Uterus (tissue), 2 donors: ENCODE measurements at regions not wholly inside any gene's neighbourhood (a gene's known extent, or its start where the extent isn't known, plus 50 kb on each side); places are given as distances from the start of the nearest gene placed in this dataset.

ENCODE experiments used
- POLR2A ChIP-seq, 2 donors: fragments of 450-650 bp; IDR thresholded peaks; one replicate each; pipeline ENCODE4 v1.6.1; 2016; ENCODE audit warnings: antibody characterized with exemption in 2 of 2, mild to moderate bottlenecking in 1 of 2, moderate library complexity in 1 of 2
- TF ChIP-seq, protein P1 (sequence below), 4 experiments: fragments of 200-600 bp in 2 of 4; fragments of 450-650 bp in 2 of 4; sonication (generic) in 2 of 4; IDR thresholded peaks; one replicate each; pipeline ENCODE4 v1.5.1; 2016 to 2019; ENCODE audit warnings: antibody characterized with exemption in 4 of 4, mild to moderate bottlenecking in 2 of 4, moderate library complexity in 1 of 4

DNA sequence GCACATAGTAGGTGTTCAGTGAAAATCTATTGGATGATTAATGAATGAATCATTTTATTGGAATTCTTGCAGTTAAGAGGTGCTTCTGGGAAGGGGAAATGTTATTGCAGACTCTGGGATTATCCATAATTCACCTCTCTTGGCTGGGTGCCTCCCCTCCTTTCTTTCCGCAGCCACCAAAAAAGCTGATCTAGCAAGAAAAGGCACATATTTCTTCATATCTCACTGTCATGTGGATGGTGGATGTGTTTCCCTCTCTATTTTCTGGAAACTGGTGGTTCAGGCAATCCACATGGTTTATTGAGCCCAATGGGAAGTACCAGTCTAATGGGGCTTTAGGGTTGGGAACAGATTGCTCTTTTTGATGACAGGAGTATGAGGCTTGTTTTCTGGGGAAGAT, 151.1 kb upstream of the ROPN1 start:
- TF ChIP-seq, protein P1, sequence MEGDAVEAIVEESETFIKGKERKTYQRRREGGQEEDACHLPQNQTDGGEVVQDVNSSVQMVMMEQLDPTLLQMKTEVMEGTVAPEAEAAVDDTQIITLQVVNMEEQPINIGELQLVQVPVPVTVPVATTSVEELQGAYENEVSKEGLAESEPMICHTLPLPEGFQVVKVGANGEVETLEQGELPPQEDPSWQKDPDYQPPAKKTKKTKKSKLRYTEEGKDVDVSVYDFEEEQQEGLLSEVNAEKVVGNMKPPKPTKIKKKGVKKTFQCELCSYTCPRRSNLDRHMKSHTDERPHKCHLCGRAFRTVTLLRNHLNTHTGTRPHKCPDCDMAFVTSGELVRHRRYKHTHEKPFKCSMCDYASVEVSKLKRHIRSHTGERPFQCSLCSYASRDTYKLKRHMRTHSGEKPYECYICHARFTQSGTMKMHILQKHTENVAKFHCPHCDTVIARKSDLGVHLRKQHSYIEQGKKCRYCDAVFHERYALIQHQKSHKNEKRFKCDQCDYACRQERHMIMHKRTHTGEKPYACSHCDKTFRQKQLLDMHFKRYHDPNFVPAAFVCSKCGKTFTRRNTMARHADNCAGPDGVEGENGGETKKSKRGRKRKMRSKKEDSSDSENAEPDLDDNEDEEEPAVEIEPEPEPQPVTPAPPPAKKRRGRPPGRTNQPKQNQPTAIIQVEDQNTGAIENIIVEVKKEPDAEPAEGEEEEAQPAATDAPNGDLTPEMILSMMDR (IDR thresholded peaks at IDR 0.05) = no peak
- no peak for TF ChIP-seq POLR2A (IDR thresholded peaks at IDR 0.05)
